A673 (cell line): ENCODE measurements at regions not wholly inside any gene's neighbourhood (a gene's known extent, or its start where the extent isn't known, plus 50 kb on each side); places are given as distances from the start of the nearest gene placed in this dataset.
"Not testable (repeated sequence)": the region's sequence is repeated elsewhere in the genome, so short reads cannot be mapped to it uniquely, and the experiment has no call there.

Experiments used
- BruUV-seq: library from RNA; stranded (reverse); fragments of 400-500 nt; replicated peaks from 2 replicates; lab custom pipeline; 2021; lab: Mats Ljungman, UMichigan
- CTCF ChIA-PET: fragments of 300-600 bp; sonication (Branson Sonifier 250); formaldehyde crosslinking; loops from one replicate; lab custom pipeline; 2022; ENCODE audit warnings: antibody characterized with exemption; lab: Charles Lee
- POLR2A ChIA-PET: fragments of 300-600 bp; sonication (Branson Sonifier 250); formaldehyde crosslinking; loops from one replicate; lab custom pipeline; 2022; ENCODE audit warnings: antibody characterized with exemption; ENCODE audit not compliant: low non-redundant PET; lab: Charles Lee
- DNase-seq: peaks from one replicate; pipeline ENCODE4 v3.0.0-alpha.2; 2015; ENCODE audit warnings: low spot score
- H3K27ac ChIP-seq: fragments of 200-600 bp; sonication (generic); 2 replicates; pipeline ENCODE4 v1.5.1; 2016; ENCODE audit warnings: mixed run types, low read depth, mild to moderate bottlenecking, mixed read lengths, antibody characterized with exemption, low read length; ENCODE audit not compliant: poor library complexity, severe bottlenecking
- H3K27me3 ChIP-seq: fragments of 200-600 bp; sonication (generic); replicated peaks from 2 replicates; pipeline ENCODE4 v1.6.1; 2017; ENCODE audit warnings: mixed run types, low read depth, mild to moderate bottlenecking, mixed read lengths, antibody characterized with exemption, low read length; ENCODE audit not compliant: insufficient read depth, poor library complexity
- H3K36me3 ChIP-seq: fragments of 200-600 bp; sonication (generic); 2 replicates; pipeline ENCODE4 v1.6.1; 2016; ENCODE audit warnings: mixed run types, mild to moderate bottlenecking, mixed read lengths, antibody characterized with exemption, low read length; ENCODE audit not compliant: insufficient read depth, poor library complexity, severe bottlenecking
- H3K4me1 ChIP-seq: fragments of 200-600 bp; sonication (generic); 2 replicates; pipeline ENCODE4 v1.6.1; 2017; ENCODE audit warnings: mixed run types, mild to moderate bottlenecking, mixed read lengths, antibody characterized with exemption, low read length; ENCODE audit not compliant: insufficient read depth, poor library complexity, severe bottlenecking
- H3K4me3 ChIP-seq: fragments of 200-600 bp; sonication (generic); 2 replicates; pipeline ENCODE4 v1.5.1; 2016; ENCODE audit warnings: low read depth, mixed run types, mild to moderate bottlenecking, mixed read lengths, low read length; ENCODE audit not compliant: poor library complexity, severe bottlenecking
- H3K9me3 ChIP-seq: fragments of 200-600 bp; sonication (generic); 2 replicates; pipeline ENCODE4 v1.6.1; 2016; ENCODE audit warnings: mixed run types, low read depth, mild to moderate bottlenecking, mixed read lengths, antibody characterized with exemption, low read length; ENCODE audit not compliant: poor library complexity, severe bottlenecking
- EZH2 ChIP-seq: fragments of 200-600 bp; sonication (generic); IDR thresholded peaks from 2 replicates; pipeline ENCODE4 v1.6.1; 2017; ENCODE audit warnings: borderline replicate concordance, low read depth, mild to moderate bottlenecking, mixed read lengths, antibody characterized with exemption, low read length; ENCODE audit not compliant: poor library complexity, severe bottlenecking
- intact Hi-C: fragments of 100-400 bp; cut with micrococcal nuclease; formaldehyde crosslinking; loops from one replicate; pipeline ENCODE4 v1.10.0; 2022; ENCODE audit not compliant: unreplicated experiment
- TF ChIP-seq, protein P1 (sequence below): fragments of 300-800, 200-600 bp; sonication (generic); conservative IDR thresholded peaks from 2 replicates; pipeline ENCODE4 v1.5.1; 2017; ENCODE audit warnings: low read depth, mild to moderate bottlenecking, antibody characterized with exemption, low read length, moderate library complexity, mixed read lengths

GRCh38 chr5:153275695-153276094 is 214.8 kb upstream of the GRIA1 start:
- Histone ChIP-seq H3K27ac (no peak overlapping the region), H3K27me3 (no peaks in the 10 kb centered on the region), H3K36me3 (no peaks in the 10 kb centered on the region), H3K4me1 (no peaks in the 10 kb centered on the region), H3K9me3 (no peaks in the 10 kb centered on the region), H3K4me3 (no peak overlapping the region)
- no TSS peak for BruUV-seq
- ChIA-PET POLR2A (no interaction called here), CTCF (no interaction called here)
- intact Hi-C loops, result no loop called here
- no peak for DNase-seq
- TF ChIP-seq EZH2, result no peak
- TF ChIP-seq, protein P1, sequence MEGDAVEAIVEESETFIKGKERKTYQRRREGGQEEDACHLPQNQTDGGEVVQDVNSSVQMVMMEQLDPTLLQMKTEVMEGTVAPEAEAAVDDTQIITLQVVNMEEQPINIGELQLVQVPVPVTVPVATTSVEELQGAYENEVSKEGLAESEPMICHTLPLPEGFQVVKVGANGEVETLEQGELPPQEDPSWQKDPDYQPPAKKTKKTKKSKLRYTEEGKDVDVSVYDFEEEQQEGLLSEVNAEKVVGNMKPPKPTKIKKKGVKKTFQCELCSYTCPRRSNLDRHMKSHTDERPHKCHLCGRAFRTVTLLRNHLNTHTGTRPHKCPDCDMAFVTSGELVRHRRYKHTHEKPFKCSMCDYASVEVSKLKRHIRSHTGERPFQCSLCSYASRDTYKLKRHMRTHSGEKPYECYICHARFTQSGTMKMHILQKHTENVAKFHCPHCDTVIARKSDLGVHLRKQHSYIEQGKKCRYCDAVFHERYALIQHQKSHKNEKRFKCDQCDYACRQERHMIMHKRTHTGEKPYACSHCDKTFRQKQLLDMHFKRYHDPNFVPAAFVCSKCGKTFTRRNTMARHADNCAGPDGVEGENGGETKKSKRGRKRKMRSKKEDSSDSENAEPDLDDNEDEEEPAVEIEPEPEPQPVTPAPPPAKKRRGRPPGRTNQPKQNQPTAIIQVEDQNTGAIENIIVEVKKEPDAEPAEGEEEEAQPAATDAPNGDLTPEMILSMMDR, result no peak

DNA sequence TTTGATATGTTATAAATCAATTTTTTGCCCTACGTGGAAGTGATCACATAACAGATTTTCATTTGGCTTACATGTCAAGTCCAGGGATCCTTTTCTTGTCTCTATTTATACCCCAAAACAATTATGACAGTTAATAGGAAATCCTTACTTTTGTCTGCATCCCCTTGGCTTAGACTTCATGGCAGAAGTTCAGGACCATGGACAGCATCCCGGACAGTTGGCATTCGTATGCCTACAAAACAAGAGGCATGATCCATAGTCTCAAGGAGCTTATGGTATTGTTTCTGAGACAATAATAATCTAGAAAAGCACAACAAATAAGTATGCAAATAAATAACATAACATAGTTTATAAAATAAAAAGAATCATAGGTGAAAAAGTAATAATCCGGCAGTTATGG is 214.3 kb upstream of the GRIA1 start:
- POLR2A ChIA-PET, result no interaction called here

GRCh38 chr5:153296251-153296844 is 194.1 kb upstream of the GRIA1 start:
- H3K36me3 ChIP-seq, H3K27ac ChIP-seq, H3K9me3 ChIP-seq, H3K4me3 ChIP-seq, CTCF ChIA-PET, DNase-seq, BruUV-seq, H3K4me1 ChIP-seq, H3K27me3 ChIP-seq, intact Hi-C loops, POLR2A ChIA-PET: not testable (repeated sequence)

More for the DNA sequence above, 214.3 kb upstream of the GRIA1 start:
- Histone ChIP-seq H3K4me3 (no peak overlapping the region), H3K27ac (no peak overlapping the region), H3K9me3 (no peaks in the 10 kb centered on the region), H3K27me3 (no peaks in the 10 kb centered on the region), H3K4me1 (no peaks in the 10 kb centered on the region), H3K36me3 (no peaks in the 10 kb centered on the region)
- no TSS peak for BruUV-seq
- CTCF ChIA-PET, result no interaction called here
- intact Hi-C loops, result no loop called here
- no peak for TF ChIP-seq EZH2
- TF ChIP-seq, protein P1, result no peak
- DNase-seq, result peak; percentile 62

GRCh38 chr5:153299891-153300290 is 190.6 kb upstream of the GRIA1 start:
- intact Hi-C loops, result no loop called here
- BruUV-seq, result no TSS peak
- TF ChIP-seq EZH2, result no peak
- TF ChIP-seq, protein P1, result no peak
- no peak overlapping the region for H3K27ac ChIP-seq
- H3K4me1 ChIP-seq, result no peaks in the 10 kb centered on the region
- no peak for DNase-seq
- no peaks in the 10 kb centered on the region for H3K9me3 ChIP-seq
- H3K36me3 ChIP-seq, result no peaks in the 10 kb centered on the region
- H3K27me3 ChIP-seq, result no peaks in the 10 kb centered on the region
- CTCF ChIA-PET, result no interaction called here
- no peak overlapping the region for H3K4me3 ChIP-seq
- POLR2A ChIA-PET, result no interaction called here
